Prostate gland (tissue), 2 donors: ENCODE measurements at regions not wholly inside any gene's neighbourhood (a gene's known extent, or its start where the extent isn't known, plus 50 kb on each side); places are given as distances from the start of the nearest gene placed in this dataset.

Experiments used
- POLR2A ChIP-seq: fragments of 450-650 bp; IDR thresholded peaks from one replicate; pipeline ENCODE4 v1.6.1; 2016; ENCODE audit warnings: antibody characterized with exemption, mild to moderate bottlenecking
- POLR2AphosphoS5 ChIP-seq: sonication (generic); formaldehyde crosslinking; IDR thresholded peaks from one replicate; pipeline ENCODE4 v1.6.1; 2017; ENCODE audit warnings: antibody characterized with exemption
- TF ChIP-seq, protein P1 (sequence below), 4 experiments: fragments of 200-600 bp in 2 of 4; fragments of 450-650 bp in 2 of 4; sonication (generic) in 2 of 4; IDR thresholded peaks; 1 replicate in 3 of 4; 2 replicates in 1 of 4; pipeline ENCODE4 v1.5.1; 2016 to 2019; ENCODE audit warnings: antibody characterized with exemption in 4 of 4, mild to moderate bottlenecking in 2 of 4, moderate library complexity in 2 of 4

DNA sequence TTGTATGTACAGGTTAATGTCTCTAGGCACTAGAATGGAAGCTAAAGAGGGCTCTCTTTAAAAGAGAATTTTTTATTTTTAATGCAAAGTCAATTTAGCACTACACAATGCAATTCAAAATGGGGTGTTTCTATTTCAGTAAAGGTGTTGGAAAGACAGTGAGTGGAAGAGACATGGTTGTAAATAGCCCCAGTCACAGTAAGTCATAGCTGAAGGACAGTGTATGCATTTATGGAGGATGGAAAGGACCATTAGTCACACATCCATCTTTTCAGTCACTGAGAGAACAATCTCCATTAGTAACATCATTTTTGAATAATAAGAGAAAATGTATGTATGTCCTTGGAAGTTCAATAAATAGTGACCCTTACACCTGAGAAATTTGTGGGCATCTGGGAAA, 148.0 kb downstream of the PDHA2 start:
- TF ChIP-seq, protein P1, sequence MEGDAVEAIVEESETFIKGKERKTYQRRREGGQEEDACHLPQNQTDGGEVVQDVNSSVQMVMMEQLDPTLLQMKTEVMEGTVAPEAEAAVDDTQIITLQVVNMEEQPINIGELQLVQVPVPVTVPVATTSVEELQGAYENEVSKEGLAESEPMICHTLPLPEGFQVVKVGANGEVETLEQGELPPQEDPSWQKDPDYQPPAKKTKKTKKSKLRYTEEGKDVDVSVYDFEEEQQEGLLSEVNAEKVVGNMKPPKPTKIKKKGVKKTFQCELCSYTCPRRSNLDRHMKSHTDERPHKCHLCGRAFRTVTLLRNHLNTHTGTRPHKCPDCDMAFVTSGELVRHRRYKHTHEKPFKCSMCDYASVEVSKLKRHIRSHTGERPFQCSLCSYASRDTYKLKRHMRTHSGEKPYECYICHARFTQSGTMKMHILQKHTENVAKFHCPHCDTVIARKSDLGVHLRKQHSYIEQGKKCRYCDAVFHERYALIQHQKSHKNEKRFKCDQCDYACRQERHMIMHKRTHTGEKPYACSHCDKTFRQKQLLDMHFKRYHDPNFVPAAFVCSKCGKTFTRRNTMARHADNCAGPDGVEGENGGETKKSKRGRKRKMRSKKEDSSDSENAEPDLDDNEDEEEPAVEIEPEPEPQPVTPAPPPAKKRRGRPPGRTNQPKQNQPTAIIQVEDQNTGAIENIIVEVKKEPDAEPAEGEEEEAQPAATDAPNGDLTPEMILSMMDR (IDR thresholded peaks at IDR 0.05), result no peak
- TF ChIP-seq POLR2AphosphoS5 (no peak), POLR2A (no peak)
